ENCODE measurements at regions not wholly inside any gene's neighbourhood (a gene's known extent, or its start where the extent isn't known, plus 50 kb on each side); places are given as distances from the start of the nearest gene placed in this dataset.

- no peak overlapping the region for H3K4me3 ChIP-seq (ENCODE audit: low read depth, low read length)
- no peak for DNase-seq (ENCODE audit: low read depth)
- no peak for TF ChIP-seq CTCF (IDR thresholded peaks at IDR 0.05; ENCODE audit: low read depth, low read length, missing control alignments)
Measured at GRCh38 chr6:19297880-19298279, 539.3 kb upstream of the ID4 start.

GRCh38 chr6:19298421-19298820, 538.7 kb upstream of the ID4 start:
- no peak for TF ChIP-seq CTCF (IDR thresholded peaks at IDR 0.05; ENCODE audit: low read depth, low read length, missing control alignments)
- H3K4me3 ChIP-seq (ENCODE audit: low read depth, low read length), result no peak overlapping the region
- DNase-seq (ENCODE audit: low read depth), result no peak

GRCh38 chr6:19299129-19299528, 538.0 kb upstream of the ID4 start:
- no peak for TF ChIP-seq CTCF (IDR thresholded peaks at IDR 0.05; ENCODE audit: low read depth, low read length, missing control alignments)
- no peak overlapping the region for H3K4me3 ChIP-seq (ENCODE audit: low read depth, low read length)
- no peak for DNase-seq (ENCODE audit: low read depth)

GRCh38 chr6:19301980-19302379, 535.2 kb upstream of the ID4 start:
- no peak for DNase-seq (ENCODE audit: low read depth)
- no peak overlapping the region for H3K4me3 ChIP-seq (ENCODE audit: low read depth, low read length)
- no peak for TF ChIP-seq CTCF (IDR thresholded peaks at IDR 0.05; ENCODE audit: low read depth, low read length, missing control alignments)

- no peak for TF ChIP-seq CTCF (IDR thresholded peaks at IDR 0.05; ENCODE audit: low read depth, low read length, missing control alignments)
- H3K4me3 ChIP-seq (ENCODE audit: low read depth, low read length), result no peak overlapping the region
- no peak for DNase-seq (ENCODE audit: low read depth)
Measured at GRCh38 chr6:19303383-19303782, 533.8 kb upstream of the ID4 start.

- no peak overlapping the region for H3K4me3 ChIP-seq (ENCODE audit: low read depth, low read length)
- TF ChIP-seq CTCF (IDR thresholded peaks at IDR 0.05; ENCODE audit: low read depth, low read length, missing control alignments), result no peak
- DNase-seq (ENCODE audit: low read depth), result no peak
Measured at GRCh38 chr6:19309661-19310060, 527.5 kb upstream of the ID4 start.

GRCh38 chr6:19311786-19312185, 525.4 kb upstream of the ID4 start:
- no peak overlapping the region for H3K4me3 ChIP-seq (ENCODE audit: low read depth, low read length)
- no peak for DNase-seq (ENCODE audit: low read depth)
- no peak for TF ChIP-seq CTCF (IDR thresholded peaks at IDR 0.05; ENCODE audit: low read depth, low read length, missing control alignments)

Data from GM12864 (cell line).